MCF 10A (cell line): ENCODE measurements at regions not wholly inside any gene's neighbourhood (a gene's known extent, or its start where the extent isn't known, plus 50 kb on each side); places are given as distances from the start of the nearest gene placed in this dataset.

Source experiments
- BruUV-seq: library from RNA; stranded (reverse); fragments of 400-500 nt; replicated peaks from 2 replicates; lab custom pipeline; 2021; lab: Mats Ljungman, UMichigan
- CTCF ChIA-PET: fragments of 300-600 bp; sonication (Branson Sonifier 250); formaldehyde crosslinking; extraction: SDS; loops from one replicate; lab custom pipeline; 2021; ENCODE audit warnings: antibody characterized with exemption, inconsistent platforms; lab: Yijun Ruan, JAX
- POLR2A ChIA-PET: fragments of 300-600, 350-650 bp; sonication (Branson Sonifier 250); formaldehyde crosslinking; extraction: SDS; loops from one replicate; lab custom pipeline; 2020; ENCODE audit warnings: antibody characterized with exemption, inconsistent platforms; lab: Yijun Ruan, JAX
- DNase-seq: peaks from one replicate; pipeline ENCODE4 v3.0.0-alpha.2; 2018; ENCODE audit not compliant: unreplicated experiment
- H3K27ac Mint-ChIP-seq: one replicate; pipeline ENCODE4 v1.8.0; 2022; ENCODE audit warnings: mild to moderate bottlenecking, low read depth, mixed read lengths; ENCODE audit not compliant: unreplicated experiment
- H3K27me3 Mint-ChIP-seq: one replicate; pipeline ENCODE4 v1.8.0; 2022; ENCODE audit warnings: mixed read lengths; ENCODE audit not compliant: insufficient read depth, unreplicated experiment
- H3K36me3 Mint-ChIP-seq: one replicate; pipeline ENCODE4 v1.8.0; 2022; ENCODE audit warnings: mild to moderate bottlenecking, moderate library complexity, mixed read lengths; ENCODE audit not compliant: insufficient read depth, unreplicated experiment
- H3K4me1 Mint-ChIP-seq: one replicate; pipeline ENCODE4 v1.8.0; 2022; ENCODE audit warnings: mixed read lengths; ENCODE audit not compliant: insufficient read depth, unreplicated experiment
- H3K4me3 Mint-ChIP-seq: one replicate; pipeline ENCODE4 v1.8.0; 2022; ENCODE audit warnings: mild to moderate bottlenecking, moderate library complexity, mixed read lengths; ENCODE audit not compliant: unreplicated experiment
- H3K9me3 Mint-ChIP-seq: one replicate; pipeline ENCODE4 v1.8.0; 2022; ENCODE audit warnings: mixed read lengths; ENCODE audit not compliant: unreplicated experiment
- CTCF ChIP-seq: fragments of 200-600 bp; IDR thresholded peaks from one replicate; pipeline ENCODE4 v1.8.0; 2022; ENCODE audit warnings: antibody characterized with exemption, mild to moderate bottlenecking; ENCODE audit not compliant: unreplicated experiment
- intact Hi-C: fragments of 100-400 bp; cut with micrococcal nuclease; formaldehyde crosslinking; loops from 2 replicates; pipeline ENCODE4 v1.14.1; 2022

DNA sequence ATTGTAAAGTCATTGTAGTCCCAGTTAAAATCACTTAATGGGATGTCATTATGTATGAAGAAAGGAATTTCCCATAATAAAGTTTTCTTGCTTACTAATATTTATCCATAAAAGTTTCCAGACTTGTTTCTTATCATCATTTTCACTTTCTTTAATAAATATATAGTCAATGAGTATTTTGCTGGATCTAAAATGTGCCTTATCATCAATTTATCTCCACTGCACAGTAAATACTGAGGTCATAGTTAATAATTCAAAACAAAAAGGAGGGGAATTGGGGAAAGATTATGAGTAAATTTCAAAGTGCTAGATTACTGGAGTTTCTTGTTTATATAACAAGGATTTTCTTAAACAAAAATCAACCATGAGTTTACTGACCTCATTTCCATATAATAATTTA, 279.5 kb upstream of the DKK2 start:
- no peaks in the 10 kb centered on the region for H3K36me3 Mint-ChIP-seq
- H3K4me3 Mint-ChIP-seq, result no peak overlapping the region
- no peaks in the 10 kb centered on the region for H3K27me3 Mint-ChIP-seq
- no peaks in the 10 kb centered on the region for H3K4me1 Mint-ChIP-seq
- intact Hi-C loops, result no loop called here
- ChIA-PET POLR2A (no interaction called here), CTCF (no interaction called here)
- no peak for TF ChIP-seq CTCF
- H3K27ac Mint-ChIP-seq, result no peak overlapping the region
- H3K9me3 Mint-ChIP-seq, result peaks cover 4% of the 10 kb centered on the region
- BruUV-seq, result no TSS peak
- no peak for DNase-seq

DNA sequence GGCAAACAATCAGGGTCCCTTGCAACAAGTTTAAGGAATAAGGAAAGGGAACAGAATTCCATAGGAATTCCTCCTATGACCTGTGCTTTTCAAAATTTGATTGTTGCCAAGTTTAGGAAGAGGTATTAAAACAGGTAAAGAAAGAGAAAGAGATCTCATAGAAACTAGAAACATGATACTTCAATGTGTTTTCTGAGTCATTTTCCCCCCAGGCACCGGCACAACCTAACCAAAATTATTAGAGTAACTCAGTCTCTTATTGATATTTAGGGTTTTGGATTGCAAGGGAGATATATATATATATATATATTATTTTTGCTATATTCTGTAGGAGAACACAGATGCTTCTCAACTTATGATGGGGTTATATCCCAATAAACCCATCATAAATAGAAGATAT, 278.0 kb upstream of the DKK2 start:
- Mint-ChIP-seq H3K36me3 (no peaks in the 10 kb centered on the region), H3K27ac (no peak overlapping the region), H3K9me3 (peaks cover 7% of the 10 kb centered on the region), H3K27me3 (no peaks in the 10 kb centered on the region), H3K4me1 (no peaks in the 10 kb centered on the region), H3K4me3 (no peak overlapping the region)
- no peak for TF ChIP-seq CTCF
- CTCF ChIA-PET, result no interaction called here
- DNase-seq, result peak; percentile 52
- POLR2A ChIA-PET, result no interaction called here
- intact Hi-C loops, result no loop called here
- no TSS peak for BruUV-seq

GRCh38 chr4:107312366-107312765, 276.3 kb upstream of the DKK2 start:
- BruUV-seq, result no TSS peak
- Mint-ChIP-seq H3K9me3 (peaks cover 7% of the 10 kb centered on the region), H3K4me1 (no peaks in the 10 kb centered on the region), H3K4me3 (no peak overlapping the region), H3K36me3 (no peaks in the 10 kb centered on the region), H3K27me3 (no peaks in the 10 kb centered on the region), H3K27ac (no peak overlapping the region)
- ChIA-PET CTCF (interaction anchor here (0.7 kb wide), 1 partner anchor 13 kb away, joined by 4 read pairs; no protein-coding TSS in a partner anchor), POLR2A (interaction anchor here (0.7 kb wide), 1 partner anchor 422 kb away, joined by 3 read pairs; no protein-coding TSS in a partner anchor)
- TF ChIP-seq CTCF, result no peak
- intact Hi-C loops, result no loop called here
- DNase-seq, result no peak

GRCh38 chr4:107304699-107305286, 268.7 kb upstream of the DKK2 start:
- Mint-ChIP-seq H3K27ac (no peak overlapping the region), H3K4me3 (no peak overlapping the region), H3K36me3 (no peaks in the 10 kb centered on the region), H3K27me3 (no peaks in the 10 kb centered on the region), H3K4me1 (no peaks in the 10 kb centered on the region), H3K9me3 (no peaks in the 10 kb centered on the region)
- CTCF ChIA-PET, result no interaction called here
- no peak for DNase-seq
- POLR2A ChIA-PET, result no interaction called here
- intact Hi-C loops, result no loop called here
- TF ChIP-seq CTCF, result no peak
- BruUV-seq, result no TSS peak
